SW480 (cell line): ENCODE measurements at regions not wholly inside any gene's neighbourhood (a gene's known extent, or its start where the extent isn't known, plus 50 kb on each side); places are given as distances from the start of the nearest gene placed in this dataset.
"Not testable (repeated sequence)": the region's sequence is repeated elsewhere in the genome, so short reads cannot be mapped to it uniquely, and the experiment has no call there.

ENCODE experiments used
- DNase-seq: peaks from one replicate; pipeline ENCODE4 v3.0.0-alpha.2; 2016; ENCODE audit warnings: low spot score

GRCh38 chr13:58620176-58620575, 988.6 kb downstream of the PCDH17 start:
- no peak for DNase-seq

- no peak for DNase-seq
Measured at GRCh38 chr13:58625703-58626389, 994.3 kb downstream of the PCDH17 start.

- DNase-seq = no peak
Measured at GRCh38 chr13:58630794-58631193, 999.2 kb downstream of the PCDH17 start.

GRCh38 chr13:58633226-58633625, 1001.7 kb downstream of the PCDH17 start:
- no peak for DNase-seq

- no peak for DNase-seq
Measured at GRCh38 chr13:58655086-58655485, 1023.5 kb downstream of the PCDH17 start.

GRCh38 chr13:58660826-58661225, 1029.3 kb downstream of the PCDH17 start:
- no peak for DNase-seq

GRCh38 chr13:58666331-58666730, 1034.8 kb downstream of the PCDH17 start:
- no peak for DNase-seq

GRCh38 chr13:58667096-58667495, 1035.6 kb downstream of the PCDH17 start:
- no peak for DNase-seq

GRCh38 chr13:58680115-58680514, 1048.6 kb downstream of the PCDH17 start:
- DNase-seq = no peak

- no peak for DNase-seq
Measured at GRCh38 chr13:58682616-58683015, 1051.1 kb downstream of the PCDH17 start.

GRCh38 chr13:58687148-58687547, 1055.6 kb downstream of the PCDH17 start:
- DNase-seq = no peak

DNA sequence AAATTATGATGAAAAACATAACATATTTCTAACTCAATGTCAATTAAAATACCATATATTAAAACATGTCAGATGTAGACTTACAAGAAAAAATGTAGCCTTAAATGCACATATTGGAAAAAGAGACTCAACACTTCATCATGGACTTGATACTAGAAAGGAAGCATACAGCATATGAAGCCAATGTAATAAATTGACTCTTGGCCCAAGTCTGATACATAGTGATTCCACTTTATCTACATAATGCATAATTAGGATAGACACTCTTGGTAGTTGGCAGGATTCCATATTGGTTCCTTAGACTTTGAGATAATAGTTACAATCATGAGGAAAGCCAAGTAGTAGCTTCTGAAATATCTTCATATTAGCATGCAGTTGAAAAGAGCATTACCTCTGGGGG, 1067.0 kb downstream of the PCDH17 start:
- no peak for DNase-seq

- DNase-seq = no peak
Measured at GRCh38 chr13:58704953-58705352, 1073.4 kb downstream of the PCDH17 start.

GRCh38 chr13:58706421-58706820, 1074.9 kb downstream of the PCDH17 start:
- DNase-seq = no peak

DNA sequence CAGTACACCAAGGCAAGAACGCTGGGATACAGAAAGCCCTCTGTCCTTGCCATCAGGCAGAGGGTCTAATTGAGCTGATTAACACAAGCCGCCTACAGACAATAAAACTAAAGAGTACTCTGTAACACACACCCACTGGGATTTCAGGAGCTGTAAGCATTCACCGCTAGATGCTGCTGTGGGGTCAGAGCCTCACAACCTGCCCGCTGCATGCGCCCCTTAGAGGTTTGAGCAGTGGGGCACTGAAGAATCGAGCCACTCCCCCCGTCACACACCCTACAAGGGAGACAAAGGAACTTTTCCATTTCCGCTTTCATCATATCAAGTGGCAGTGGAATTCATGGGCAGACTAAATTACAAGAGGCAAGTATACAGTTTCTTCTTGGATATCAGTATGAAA, 1080.6 kb downstream of the PCDH17 start:
- DNase-seq = peak; percentile 8

DNA sequence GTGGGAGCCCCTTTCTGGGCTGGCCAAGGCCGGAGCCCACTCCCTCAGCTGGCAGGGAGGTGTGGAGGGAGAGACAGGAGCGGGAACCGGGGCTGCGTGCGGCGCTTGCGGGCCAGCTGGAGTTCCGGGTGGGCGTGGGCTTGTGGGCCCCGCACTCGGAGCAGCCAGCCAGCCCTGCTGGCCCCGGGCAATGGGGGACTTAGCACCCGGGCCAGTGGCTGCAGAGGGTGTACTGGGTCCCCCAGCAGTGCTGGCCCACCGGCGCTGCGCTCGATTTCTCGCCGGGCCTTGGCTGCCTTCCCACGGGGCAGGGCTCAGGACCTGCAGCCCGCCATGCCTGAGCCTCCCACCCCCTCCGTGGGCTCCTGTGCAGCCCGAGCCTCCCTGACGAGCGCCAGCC, 1082.5 kb downstream of the PCDH17 start:
- not testable (repeated sequence) for DNase-seq

- DNase-seq = no peak
Measured at GRCh38 chr13:58721273-58721672, 1089.7 kb downstream of the PCDH17 start.

DNA sequence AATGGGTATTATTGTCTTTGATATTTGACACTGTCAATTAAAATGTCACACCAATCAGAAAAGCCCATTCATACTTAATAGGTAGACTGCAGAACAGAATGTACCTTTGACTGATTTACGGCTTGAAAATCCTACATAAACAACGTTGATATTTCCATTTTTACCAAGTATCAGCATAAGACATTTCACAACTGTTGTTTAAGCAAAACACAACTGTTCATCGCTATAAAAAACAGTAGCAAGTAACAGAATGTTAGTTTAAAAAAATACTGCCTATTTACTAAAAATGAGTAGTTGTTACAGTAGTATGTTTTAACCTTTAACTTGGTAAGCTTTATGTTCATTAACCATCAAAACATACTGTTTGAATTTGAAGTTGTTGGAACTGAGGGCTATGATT, 1096.6 kb downstream of the PCDH17 start:
- DNase-seq = no peak

DNA sequence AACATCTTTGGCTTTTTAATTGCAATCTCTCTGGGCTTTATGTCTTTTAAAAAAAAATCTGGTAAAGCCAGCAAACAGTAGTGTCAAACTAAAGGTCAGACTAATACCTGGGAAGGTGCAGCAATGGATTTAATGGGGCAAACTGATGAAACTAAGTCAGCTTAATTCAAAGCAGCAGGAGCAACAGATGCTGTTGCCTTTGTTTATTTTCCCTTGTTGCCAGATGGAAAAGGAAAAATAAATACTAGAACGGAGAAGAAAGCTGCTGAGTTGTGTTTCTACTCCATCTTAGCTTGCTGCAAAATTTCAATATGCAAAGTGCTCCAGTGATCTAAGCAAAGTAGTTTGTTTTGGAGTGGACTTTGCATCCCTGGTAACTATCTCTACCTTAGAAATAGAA, 1097.8 kb downstream of the PCDH17 start:
- no peak for DNase-seq

- no peak for DNase-seq
Measured at GRCh38 chr13:58744686-58745085, 1113.1 kb downstream of the PCDH17 start.

- DNase-seq = no peak
Measured at GRCh38 chr13:58767566-58767965, 1136.0 kb downstream of the PCDH17 start.

GRCh38 chr13:58773280-58773859, 1141.8 kb downstream of the PCDH17 start:
- DNase-seq = no peak

DNA sequence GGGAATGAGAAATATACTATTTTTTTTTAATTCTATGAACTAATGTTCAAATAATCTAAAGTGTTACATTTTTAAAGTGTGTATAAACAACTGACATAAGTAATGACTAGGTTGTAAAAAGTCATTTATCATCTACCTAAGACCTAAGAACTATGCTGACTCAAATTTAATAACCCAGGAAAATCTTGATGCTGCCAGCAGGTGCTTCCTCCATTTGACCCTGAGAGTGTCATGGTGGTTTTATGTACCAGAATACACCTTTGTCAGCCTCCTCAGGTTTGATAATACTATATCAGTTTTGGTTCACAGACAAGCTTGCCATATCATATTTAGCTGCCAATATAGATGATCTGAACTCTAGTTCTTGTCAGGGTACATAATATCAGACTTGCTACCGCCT, 1151.2 kb downstream of the PCDH17 start:
- no peak for DNase-seq

DNA sequence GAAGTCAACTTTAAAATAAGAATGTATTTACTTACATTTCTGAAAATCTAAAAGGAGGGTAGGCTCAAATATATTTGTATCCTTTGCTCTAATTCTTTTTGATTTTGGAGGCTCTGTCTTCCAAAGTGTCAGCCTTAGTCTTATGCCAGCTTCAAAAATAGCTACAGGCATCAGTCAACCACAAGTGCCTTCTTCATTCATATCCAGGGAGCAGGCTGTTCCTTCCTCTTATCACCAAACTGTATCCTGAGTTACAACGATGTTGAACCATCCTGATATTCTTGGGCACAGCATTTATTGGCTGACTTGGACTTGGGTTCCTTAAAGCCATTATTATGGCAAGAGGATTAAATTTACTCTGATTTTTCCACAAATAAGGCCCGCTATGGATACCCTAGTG, 1161.3 kb downstream of the PCDH17 start:
- DNase-seq = no peak
